Smooth muscle cell (in vitro differentiated cells): ENCODE measurements at regions not wholly inside any gene's neighbourhood (a gene's known extent, or its start where the extent isn't known, plus 50 kb on each side); places are given as distances from the start of the nearest gene placed in this dataset.
A peak's percentile ranks its signal among the peaks of the same experiment; 100 is the strongest.

ENCODE experiments used
- DNase-seq: peaks from one replicate; lab custom pipeline; 2025; ENCODE audit not compliant: unreplicated experiment; lab: John Stamatoyannopoulos, UW
- H2AFZ ChIP-seq: fragments of 200-600 bp; sonication (generic); 2 replicates; pipeline ENCODE4 v1.6.0; 2016; ENCODE audit warnings: antibody characterized with exemption, low read depth, mild to moderate bottlenecking
- H3F3A ChIP-seq: fragments of 200-600 bp; sonication (generic); 2 replicates; pipeline ENCODE4 v1.6.0; 2017; ENCODE audit warnings: antibody characterized with exemption, low read depth
- H3K27ac ChIP-seq: fragments of 200-600 bp; sonication (generic); 2 replicates; pipeline ENCODE4 v1.5.1; 2016; ENCODE audit warnings: low read depth, mild to moderate bottlenecking
- H3K27me3 ChIP-seq: fragments of 200-600 bp; sonication (generic); 2 replicates; pipeline ENCODE4 v1.6.1; 2016; ENCODE audit warnings: low read depth, mild to moderate bottlenecking
- H3K36me3 ChIP-seq: fragments of 200-600 bp; sonication (generic); 2 replicates; pipeline ENCODE4 v1.5.1; 2016; ENCODE audit warnings: low read depth
- H3K4me1 ChIP-seq: fragments of 200-600 bp; sonication (generic); 2 replicates; pipeline ENCODE4 v1.5.1; 2016; ENCODE audit warnings: low read depth
- H3K4me2 ChIP-seq: fragments of 200-600 bp; sonication (generic); 2 replicates; pipeline ENCODE4 v1.6.0; 2016; ENCODE audit warnings: mild to moderate bottlenecking
- H3K4me3 ChIP-seq: fragments of 200-600 bp; sonication (generic); 2 replicates; pipeline ENCODE4 v1.5.1; 2016; ENCODE audit warnings: mild to moderate bottlenecking
- H3K79me2 ChIP-seq: fragments of 200-600 bp; sonication (generic); 2 replicates; pipeline ENCODE4 v1.6.0; 2016; ENCODE audit warnings: low read depth, mild to moderate bottlenecking
- H3K9ac ChIP-seq: fragments of 200-600 bp; sonication (generic); 2 replicates; pipeline ENCODE4 v1.6.0; 2016; ENCODE audit warnings: low read depth
- H3K9me3 ChIP-seq: fragments of 200-600 bp; sonication (generic); replicated peaks from 2 replicates; pipeline ENCODE4 v1.5.1; 2016; ENCODE audit warnings: low read depth
- H4K20me1 ChIP-seq: fragments of 200-600 bp; sonication (generic); 2 replicates; pipeline ENCODE4 v1.6.0; 2016; ENCODE audit warnings: low read depth
- CTCF ChIP-seq: fragments of 200-600 bp; sonication (generic); IDR thresholded peaks from 2 replicates; pipeline ENCODE4 v1.5.1; 2017; ENCODE audit warnings: borderline replicate concordance, mild to moderate bottlenecking, antibody characterized with exemption; ENCODE audit not compliant: insufficient read depth, poor library complexity, severe bottlenecking
- WGBS: methylation state at CpG from one replicate; pipeline ENCODE4 v1.1.7; 2016; ENCODE audit warnings: low lambda C conversion rate; 5-methylcytosine and 5-hydroxymethylcytosine counted together

DNA sequence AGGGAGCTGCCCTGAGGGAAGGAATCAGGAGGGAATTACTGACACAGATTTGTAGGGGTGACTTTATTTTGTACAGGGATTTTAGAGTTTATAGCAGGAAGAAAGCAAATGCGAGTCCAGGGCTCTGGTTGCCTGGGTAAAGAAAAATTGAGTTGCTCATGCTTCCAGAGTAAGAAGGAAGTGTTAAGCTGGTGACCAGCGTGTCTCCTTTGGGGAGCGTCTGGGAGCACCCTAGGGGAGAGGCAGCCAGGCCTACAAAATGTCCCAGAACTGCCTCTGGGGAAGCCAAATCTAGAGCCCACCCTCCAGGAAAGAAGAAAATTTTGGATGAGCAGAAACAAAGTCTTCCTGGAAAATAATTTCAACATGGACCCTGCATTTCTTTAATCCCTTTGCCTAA, 147.0 kb downstream of the VAPA start:
- Histone ChIP-seq H3K4me2 (peak overlapping the region; percentile 71), H2AFZ (no peak overlapping the region)

DNA sequence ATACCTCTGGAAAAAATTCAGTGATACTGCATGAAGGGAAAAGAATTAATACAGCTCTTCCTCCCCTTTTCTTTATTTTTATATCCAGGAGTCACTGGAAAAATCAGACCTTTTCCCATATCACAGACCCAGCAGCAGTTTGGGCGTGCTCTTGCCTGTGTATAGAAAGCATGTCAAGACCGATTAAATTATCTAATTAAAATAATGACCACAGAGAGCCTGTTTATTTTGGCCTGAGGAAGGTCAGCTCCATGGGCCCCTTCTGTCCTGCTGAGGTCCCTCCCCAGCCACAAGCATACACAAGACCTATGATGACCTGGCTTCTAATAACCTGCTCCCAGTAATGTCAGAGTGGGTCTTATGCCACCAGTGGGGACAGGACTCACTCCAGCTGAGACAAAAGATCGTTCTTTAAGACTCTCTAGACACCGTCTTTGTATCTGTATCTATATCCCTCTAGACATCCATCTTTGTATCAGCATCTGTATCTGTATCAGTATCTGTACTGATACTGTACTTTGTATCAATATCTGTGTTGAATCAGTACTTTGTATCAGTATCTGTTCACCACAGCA, 147.8 kb downstream of the VAPA start:
- WGBS = 49% methylated on average over 4 of the region's 4 CpGs
- Histone ChIP-seq H3K9ac (no peak overlapping the region), H4K20me1 (no peaks in the 10 kb centered on the region), H3K79me2 (no peaks in the 10 kb centered on the region), H3K4me2 (peak overlapping the region; percentile 71), H3F3A (peaks cover 44% of the 10 kb centered on the region), H3K4me1 (peaks cover 31% of the 10 kb centered on the region), H3K4me3 (no peak overlapping the region), H3K27ac (peak overlapping the region; percentile 96), H3K36me3 (no peaks in the 10 kb centered on the region), H3K27me3 (no peaks in the 10 kb centered on the region), H2AFZ (no peak overlapping the region), H3K9me3 (no peaks in the 10 kb centered on the region)
- no peak for TF ChIP-seq CTCF
- DNase-seq = no peak

More for the DNA sequence above, 147.0 kb downstream of the VAPA start:
- no peak for TF ChIP-seq CTCF
- Histone ChIP-seq H3K79me2 (no peaks in the 10 kb centered on the region), H3K36me3 (no peaks in the 10 kb centered on the region), H3K4me3 (no peak overlapping the region), H3K27me3 (no peaks in the 10 kb centered on the region), H3K4me1 (peaks cover 31% of the 10 kb centered on the region), H4K20me1 (no peaks in the 10 kb centered on the region), H3K27ac (peak overlapping the region; percentile 96), H3F3A (peaks cover 45% of the 10 kb centered on the region), H3K9me3 (no peaks in the 10 kb centered on the region), H3K9ac (peak overlapping the region; percentile 20)
- 33% methylated on average over 3 of the region's 3 CpGs for WGBS
- no peak for DNase-seq

DNA sequence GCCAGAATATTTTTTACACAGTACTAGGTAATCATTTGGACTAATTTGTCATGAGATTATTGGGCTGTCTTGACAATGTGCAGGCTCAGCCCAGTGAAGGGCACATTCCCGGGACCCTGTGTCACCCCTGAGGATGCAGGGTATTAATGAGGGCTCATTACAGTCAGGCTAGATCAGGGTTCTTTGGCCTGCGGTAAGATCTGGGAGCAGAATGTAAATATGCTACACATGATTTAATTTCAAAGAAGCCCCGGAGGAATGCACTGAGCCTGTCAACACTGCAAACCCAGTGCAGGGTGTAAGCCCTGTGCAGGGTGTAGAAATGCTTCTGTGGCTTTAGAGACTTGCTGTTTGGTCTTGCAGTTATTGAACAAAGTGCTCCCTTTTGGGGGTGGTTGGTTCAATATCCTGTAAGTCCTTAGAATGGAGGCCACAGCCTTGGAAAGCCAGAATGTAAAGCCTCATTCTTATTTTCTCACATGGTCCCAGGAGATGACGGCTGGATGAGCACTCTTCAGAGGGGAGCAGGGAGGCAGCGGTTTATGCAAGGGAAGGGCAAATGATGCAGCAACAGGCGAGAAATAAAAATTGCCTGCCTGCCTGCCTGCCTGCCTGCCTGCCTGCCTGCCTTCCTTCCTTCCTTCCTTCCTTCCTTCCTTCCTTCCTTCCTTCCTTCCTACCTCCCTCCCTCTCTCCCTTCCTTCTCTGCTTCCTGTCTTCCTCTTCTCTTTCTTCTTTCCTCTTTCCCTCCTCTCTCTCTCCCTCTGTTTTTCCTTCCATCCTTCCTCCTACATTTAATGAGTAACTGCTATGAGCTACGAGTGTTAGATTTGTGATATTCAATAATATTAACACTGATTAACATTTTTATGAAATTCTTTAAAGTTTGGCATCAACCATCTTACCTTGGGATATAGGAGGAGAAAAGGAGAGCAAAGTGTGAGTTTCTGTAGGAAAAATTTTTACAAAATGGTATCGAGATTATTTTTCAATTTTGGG, 148.8 kb downstream of the VAPA start:
- peaks cover 26% of the 10 kb centered on the region for H3K4me1 ChIP-seq
- H3K79me2 ChIP-seq = no peaks in the 10 kb centered on the region
- peak overlapping the region; percentile 47 for H3K4me2 ChIP-seq
- no peaks in the 10 kb centered on the region for H4K20me1 ChIP-seq
- peaks cover 34% of the 10 kb centered on the region for H3F3A ChIP-seq
- H3K9me3 ChIP-seq = no peaks in the 10 kb centered on the region
- no peaks in the 10 kb centered on the region for H3K36me3 ChIP-seq
- no peak overlapping the region for H3K9ac ChIP-seq
- no peak for DNase-seq
- 32% methylated on average over 8 of the region's 8 CpGs for WGBS
- H2AFZ ChIP-seq = no peak overlapping the region
- H3K27me3 ChIP-seq = no peaks in the 10 kb centered on the region
- no peak for TF ChIP-seq CTCF
- H3K27ac ChIP-seq = peak overlapping the region; percentile 96
- no peak overlapping the region for H3K4me3 ChIP-seq
